HG02981 (cell line): ENCODE measurements at regions not wholly inside any gene's neighbourhood (a gene's known extent, or its start where the extent isn't known, plus 50 kb on each side); places are given as distances from the start of the nearest gene placed in this dataset.

Experiments used
- ATAC-seq: cut with Tn5 transposase; IDR thresholded peaks from one replicate; pipeline ENCODE4 v1.9.1; 2021; ENCODE audit warnings: mild to moderate bottlenecking, moderate library complexity; ENCODE audit not compliant: unreplicated experiment

- ATAC-seq: no peak
Measured at GRCh38 chr2:186068139-186068801, 329.7 kb downstream of the FSIP2 start.

DNA sequence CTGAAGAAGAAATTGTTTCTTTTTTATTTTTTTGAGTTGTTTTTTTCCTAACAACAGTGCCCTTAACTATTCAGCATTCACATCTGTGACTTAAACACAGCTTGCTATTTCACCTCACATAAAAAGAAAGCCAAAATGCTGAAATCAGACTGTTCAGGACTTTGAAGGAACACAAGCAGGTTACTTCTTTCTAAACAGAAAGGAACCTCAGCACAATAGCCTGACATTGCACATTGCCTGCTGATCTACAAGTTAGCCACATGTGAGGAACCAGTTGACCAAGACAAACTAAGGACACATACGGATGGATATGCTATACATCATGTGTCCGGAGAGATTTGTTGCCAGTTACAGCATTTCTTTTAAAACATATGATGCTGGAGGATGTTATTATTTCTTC lies 331.1 kb downstream of the FSIP2 start:
- ATAC-seq: no peak

DNA sequence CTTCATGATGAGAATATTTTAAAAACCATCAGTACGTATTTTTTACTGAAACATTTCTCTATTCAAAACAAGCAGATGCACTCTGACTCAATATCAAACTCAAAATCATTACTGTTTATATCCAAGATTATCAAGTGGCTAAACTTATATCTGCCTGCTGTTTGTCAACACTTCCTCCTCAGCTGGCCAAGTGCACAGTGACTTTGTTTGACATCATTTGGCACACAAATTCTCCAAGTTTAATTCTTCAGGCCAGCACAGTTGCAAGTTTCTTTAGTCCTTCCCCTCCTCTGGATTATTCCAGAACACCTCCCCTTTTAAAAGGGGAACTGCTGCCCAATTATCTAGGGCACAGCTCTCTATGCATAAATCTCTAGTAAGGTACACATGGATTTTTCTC lies 346.6 kb downstream of the FSIP2 start:
- no peak for ATAC-seq

- no peak for ATAC-seq
Measured at GRCh38 chr2:186093174-186093573, 354.6 kb downstream of the FSIP2 start.

DNA sequence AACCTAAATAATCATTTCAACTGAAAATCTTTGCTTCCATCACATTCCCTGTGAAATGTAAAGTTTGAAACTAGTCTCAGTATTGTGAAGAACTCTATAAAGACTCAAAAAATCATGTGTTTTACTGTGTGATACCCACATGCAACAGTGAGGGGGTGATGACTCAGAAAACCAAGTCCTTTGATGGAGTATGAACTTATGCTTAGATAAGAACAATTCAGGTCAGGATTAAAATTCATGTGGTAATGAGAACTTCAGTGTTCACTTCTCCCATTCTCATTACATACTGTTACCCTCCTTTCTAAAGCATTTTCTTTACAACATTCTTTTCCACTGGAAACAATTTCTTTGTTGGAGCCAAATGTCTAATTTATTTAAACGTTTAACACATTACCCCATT lies 360.2 kb downstream of the FSIP2 start:
- no peak for ATAC-seq

DNA sequence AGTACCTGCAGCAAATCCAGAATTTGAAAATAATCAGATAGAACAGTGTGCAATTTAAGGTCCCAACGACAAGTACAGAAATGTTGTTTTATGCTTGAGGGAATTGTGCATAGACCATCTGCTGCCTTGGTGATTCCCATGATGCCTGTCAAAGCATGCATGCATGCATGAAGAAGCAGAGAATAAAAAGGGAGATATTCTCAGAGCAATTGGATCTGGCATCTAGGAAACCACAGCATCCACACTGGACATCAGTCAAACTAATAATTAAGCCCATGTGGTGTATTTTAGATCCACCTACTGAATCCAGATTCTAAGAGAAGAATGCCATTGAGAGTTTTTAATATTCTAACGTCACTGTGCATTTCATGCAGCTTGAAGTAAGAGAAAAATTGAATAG lies 361.2 kb downstream of the FSIP2 start:
- ATAC-seq: no peak

- no peak for ATAC-seq
Measured at GRCh38 chr2:186100636-186101035, 362.0 kb downstream of the FSIP2 start.

GRCh38 chr2:186101616-186102015 lies 363.0 kb downstream of the FSIP2 start:
- no peak for ATAC-seq

GRCh38 chr2:186103276-186103675 lies 364.7 kb downstream of the FSIP2 start:
- no peak for ATAC-seq

- ATAC-seq: no peak
Measured at GRCh38 chr2:186105016-186105724, 366.6 kb downstream of the FSIP2 start.

GRCh38 chr2:186108470-186108869 lies 369.9 kb downstream of the FSIP2 start:
- ATAC-seq: no peak

- no peak for ATAC-seq
Measured at GRCh38 chr2:186113284-186113683, 372.8 kb upstream of the ZC3H15 start.

DNA sequence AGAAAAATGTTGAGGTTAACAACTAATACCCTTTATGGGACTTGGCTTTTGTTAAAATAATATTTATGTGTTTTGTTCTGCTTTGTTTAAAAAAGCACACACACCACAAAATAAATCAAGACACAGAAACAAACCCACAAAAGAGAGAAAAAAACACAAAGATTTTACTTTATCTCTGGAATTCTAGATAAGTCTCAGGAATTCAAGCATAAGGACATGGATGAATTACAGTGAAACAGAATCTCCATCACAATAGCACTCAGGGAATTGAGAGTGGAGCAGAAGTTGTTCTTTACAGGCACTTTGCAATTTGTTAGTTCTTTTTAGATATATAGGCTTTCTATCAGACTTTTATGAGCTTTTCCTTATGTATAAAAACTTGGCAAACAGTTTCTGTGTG lies 360.9 kb upstream of the ZC3H15 start:
- no peak for ATAC-seq

DNA sequence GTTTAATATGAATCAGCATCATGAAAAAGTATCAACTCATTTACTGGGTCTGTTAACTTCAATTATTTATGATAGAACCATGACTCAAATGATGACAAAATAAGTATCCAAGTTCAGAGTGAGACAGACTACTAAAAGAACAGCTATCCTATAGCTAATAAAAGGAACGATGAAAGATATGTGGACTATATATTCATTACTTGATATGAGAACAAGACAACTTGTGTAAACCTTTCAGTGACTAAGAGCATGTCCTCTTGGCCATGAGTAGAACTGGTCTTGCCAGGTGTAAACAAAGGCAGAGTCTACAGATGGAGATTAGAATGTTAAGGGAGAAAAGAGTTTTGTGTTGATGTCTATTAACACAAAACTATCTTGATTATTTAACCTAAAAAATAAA lies 360.4 kb upstream of the ZC3H15 start:
- no peak for ATAC-seq

DNA sequence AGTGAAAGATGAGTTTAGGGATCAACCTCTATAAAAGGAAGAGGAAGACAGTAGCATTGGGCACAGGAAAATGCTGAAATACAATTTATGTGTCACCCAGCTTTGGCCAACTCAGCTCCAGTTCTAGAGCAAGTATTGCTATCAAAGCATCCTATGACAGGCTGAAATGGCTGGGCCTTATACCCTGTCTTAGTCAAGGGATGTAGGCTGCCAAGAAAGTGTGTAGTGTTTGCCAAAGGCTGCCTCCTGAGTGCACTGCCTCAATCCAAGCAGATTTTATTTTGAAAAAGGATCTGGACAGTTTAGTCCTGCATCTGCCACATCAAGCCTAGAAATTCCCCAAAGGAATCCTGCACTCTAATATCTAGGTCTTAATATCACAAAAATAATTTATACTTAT lies 359.9 kb upstream of the ZC3H15 start:
- ATAC-seq: no peak

DNA sequence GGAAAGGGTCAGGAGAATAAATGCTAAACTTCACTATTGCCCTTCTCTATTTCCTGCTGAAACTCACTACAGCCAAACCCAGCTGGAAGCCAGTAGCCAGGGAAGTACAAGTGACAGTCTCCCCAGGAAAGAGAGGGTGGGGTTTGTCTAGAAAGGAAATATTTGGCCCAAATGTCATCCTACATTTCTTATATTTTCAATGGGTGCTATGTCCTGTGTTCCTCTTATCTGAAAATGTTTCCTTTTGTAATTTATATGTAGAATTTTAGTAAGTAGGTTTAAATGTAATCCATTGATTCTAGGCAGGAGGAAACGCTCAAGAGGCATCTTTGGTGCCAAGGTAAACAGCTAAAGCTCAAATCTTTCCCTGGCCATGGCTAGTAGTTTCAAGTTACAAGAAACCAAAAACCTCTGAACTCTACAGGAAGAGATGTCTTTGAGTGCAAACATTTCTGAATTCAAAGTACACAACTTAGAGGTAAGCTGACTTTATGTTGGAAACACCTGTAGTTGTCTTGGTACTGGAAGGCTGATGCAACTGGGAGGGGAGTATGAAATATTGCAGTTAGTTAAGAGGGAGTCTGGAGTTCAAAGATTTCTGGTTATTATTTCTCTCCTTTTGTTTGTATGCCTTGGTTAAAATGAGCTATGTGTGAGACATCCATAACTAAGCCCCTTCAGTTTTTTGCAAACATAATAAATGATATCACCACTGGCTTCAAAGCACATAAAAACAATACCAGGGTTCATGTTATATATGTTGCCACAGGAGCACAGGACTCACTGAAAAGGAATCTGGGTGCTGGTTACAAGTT lies 356.1 kb upstream of the ZC3H15 start:
- ATAC-seq: no peak

DNA sequence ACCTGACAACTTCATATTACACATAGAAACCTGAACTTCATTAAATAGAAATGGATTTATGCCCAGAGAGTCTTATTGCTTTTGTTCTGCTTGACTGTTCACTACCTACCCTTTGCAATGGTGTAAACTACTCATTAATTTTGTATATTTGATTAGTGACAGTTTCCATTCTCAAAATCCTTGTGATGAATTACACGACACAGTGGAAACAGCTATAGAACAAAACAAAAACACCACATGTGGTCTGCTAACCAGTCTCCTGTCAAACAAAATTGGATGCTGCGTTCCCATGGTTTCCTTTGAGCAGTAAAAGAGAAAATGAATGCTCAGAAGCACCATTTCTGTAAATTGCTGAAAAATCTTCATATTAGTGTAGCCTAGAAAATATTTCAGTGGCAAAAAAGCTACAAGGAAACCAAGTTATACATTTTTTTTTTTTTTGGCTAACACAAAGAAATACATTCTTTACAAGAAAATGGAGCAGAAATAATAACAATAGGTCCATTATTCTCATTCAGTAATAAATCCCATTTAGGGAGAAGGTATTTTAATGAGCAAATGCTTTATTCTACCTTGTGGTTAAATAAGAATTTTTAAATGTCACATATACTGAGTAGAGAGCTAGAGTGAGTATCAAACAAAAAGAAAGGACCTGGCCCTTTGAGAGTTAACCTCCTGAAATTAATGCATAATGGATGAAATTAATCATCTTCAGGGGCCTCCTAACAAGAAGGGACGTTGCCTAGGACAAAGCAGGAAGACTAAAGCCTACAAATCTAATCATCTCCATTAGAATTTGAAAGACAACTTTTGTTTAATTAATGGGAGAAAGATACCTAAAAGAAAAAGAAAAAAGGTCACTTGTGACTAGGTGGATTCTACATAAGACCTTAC lies 355.1 kb upstream of the ZC3H15 start:
- no peak for ATAC-seq

- ATAC-seq: no peak
Measured at GRCh38 chr2:186135686-186136085, 350.4 kb upstream of the ZC3H15 start.

DNA sequence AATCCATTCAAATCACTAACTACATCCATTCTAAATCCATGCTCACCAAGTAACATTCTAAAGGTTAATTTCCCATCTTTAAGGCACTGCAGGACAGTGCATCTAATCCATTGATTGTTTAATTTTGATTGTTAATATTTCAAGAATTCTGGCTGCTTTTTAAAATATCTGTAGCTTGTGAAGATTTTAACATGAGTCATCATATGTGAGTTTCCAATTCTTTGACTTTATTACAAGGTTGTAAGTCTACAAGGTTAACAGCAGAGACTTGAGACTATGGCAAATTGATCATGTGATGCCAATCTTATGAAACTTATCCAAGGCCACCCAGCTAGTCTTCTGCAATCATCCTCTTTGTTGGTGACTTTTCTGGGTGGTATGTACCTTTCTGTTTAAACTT lies 349.2 kb upstream of the ZC3H15 start:
- ATAC-seq: no peak

DNA sequence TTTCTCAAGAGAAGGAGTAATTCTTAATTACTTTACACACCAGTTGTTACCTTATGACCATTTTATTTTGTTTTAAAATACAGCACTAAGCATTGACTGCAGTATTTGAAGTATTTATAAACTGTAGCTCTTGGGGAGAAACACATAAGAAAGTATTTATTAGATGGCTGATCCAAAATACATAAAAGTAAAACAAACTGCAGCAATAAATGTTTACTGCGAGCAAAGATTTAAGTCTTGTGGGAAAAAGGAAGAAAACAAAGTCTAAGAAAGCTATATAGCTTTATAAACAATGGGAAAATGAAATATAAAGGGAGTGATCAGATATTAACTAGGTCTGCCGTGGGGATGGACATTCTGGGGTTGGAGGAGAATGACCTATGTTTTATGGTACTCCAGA lies 347.2 kb upstream of the ZC3H15 start:
- ATAC-seq: no peak

- ATAC-seq: no peak
Measured at GRCh38 chr2:186159101-186159500, 327.0 kb upstream of the ZC3H15 start.
